Osteocyte (in vitro differentiated cells): ENCODE measurements at regions not wholly inside any gene's neighbourhood (a gene's known extent, or its start where the extent isn't known, plus 50 kb on each side); places are given as distances from the start of the nearest gene placed in this dataset.
A peak's percentile ranks its signal among the peaks of the same experiment; 100 is the strongest.

ENCODE experiments used
- DNase-seq: peaks from one replicate; pipeline ENCODE4 v3.0.0; 2021; ENCODE audit warnings: mixed read lengths; ENCODE audit not compliant: unreplicated experiment; ENCODE audit errors: extremely low spot score
- H3K27ac Mint-ChIP-seq: one replicate; pipeline ENCODE4 v1.8.0; 2021; ENCODE audit warnings: mild to moderate bottlenecking, mixed read lengths; ENCODE audit not compliant: unreplicated experiment
- H3K27me3 Mint-ChIP-seq: one replicate; pipeline ENCODE4 v1.8.0; 2021; ENCODE audit warnings: mixed read lengths; ENCODE audit not compliant: unreplicated experiment
- H3K36me3 Mint-ChIP-seq: one replicate; pipeline ENCODE4 v1.8.0; 2021; ENCODE audit warnings: mixed read lengths; ENCODE audit not compliant: unreplicated experiment
- H3K4me1 Mint-ChIP-seq: one replicate; pipeline ENCODE4 v1.8.0; 2021; ENCODE audit warnings: mixed read lengths; ENCODE audit not compliant: unreplicated experiment
- H3K4me3 Mint-ChIP-seq: one replicate; pipeline ENCODE4 v1.8.0; 2021; ENCODE audit warnings: mild to moderate bottlenecking, moderate library complexity, mixed read lengths; ENCODE audit not compliant: unreplicated experiment
- H3K9me3 Mint-ChIP-seq: one replicate; pipeline ENCODE4 v1.8.0; 2021; ENCODE audit warnings: mixed read lengths; ENCODE audit not compliant: unreplicated experiment
- TF ChIP-seq, protein P1 (sequence below): fragments of 200-600 bp; sonication (generic); IDR thresholded peaks from 2 replicates; pipeline ENCODE4 v1.5.0; 2021; ENCODE audit warnings: antibody characterized with exemption, mild to moderate bottlenecking, moderate library complexity

DNA sequence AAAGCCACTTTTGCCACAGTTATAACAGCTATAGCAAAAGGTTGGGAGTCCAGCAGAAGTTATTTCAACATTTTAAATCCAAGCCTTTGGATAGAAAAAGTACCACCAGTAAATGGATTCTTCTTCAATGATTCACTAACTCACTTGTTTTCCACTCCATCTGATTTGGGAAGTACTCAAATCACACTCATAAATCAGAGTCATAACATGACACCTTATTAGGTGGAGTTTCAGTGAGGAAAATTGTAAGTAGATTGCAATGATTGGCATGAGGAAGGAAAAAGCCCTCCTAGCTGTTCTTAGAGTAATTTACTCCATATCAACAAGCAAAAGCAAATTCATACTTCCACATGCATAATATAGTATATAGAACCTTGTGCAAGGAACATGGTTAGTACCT, 132.9 kb downstream of the NR4A2 start:
- Mint-ChIP-seq H3K4me1 (no peaks in the 10 kb centered on the region), H3K27ac (no peak overlapping the region), H3K9me3 (no peaks in the 10 kb centered on the region), H3K36me3 (no peaks in the 10 kb centered on the region), H3K4me3 (no peak overlapping the region), H3K27me3 (peaks cover 21% of the 10 kb centered on the region)
- DNase-seq, result no peak
- TF ChIP-seq, protein P1, sequence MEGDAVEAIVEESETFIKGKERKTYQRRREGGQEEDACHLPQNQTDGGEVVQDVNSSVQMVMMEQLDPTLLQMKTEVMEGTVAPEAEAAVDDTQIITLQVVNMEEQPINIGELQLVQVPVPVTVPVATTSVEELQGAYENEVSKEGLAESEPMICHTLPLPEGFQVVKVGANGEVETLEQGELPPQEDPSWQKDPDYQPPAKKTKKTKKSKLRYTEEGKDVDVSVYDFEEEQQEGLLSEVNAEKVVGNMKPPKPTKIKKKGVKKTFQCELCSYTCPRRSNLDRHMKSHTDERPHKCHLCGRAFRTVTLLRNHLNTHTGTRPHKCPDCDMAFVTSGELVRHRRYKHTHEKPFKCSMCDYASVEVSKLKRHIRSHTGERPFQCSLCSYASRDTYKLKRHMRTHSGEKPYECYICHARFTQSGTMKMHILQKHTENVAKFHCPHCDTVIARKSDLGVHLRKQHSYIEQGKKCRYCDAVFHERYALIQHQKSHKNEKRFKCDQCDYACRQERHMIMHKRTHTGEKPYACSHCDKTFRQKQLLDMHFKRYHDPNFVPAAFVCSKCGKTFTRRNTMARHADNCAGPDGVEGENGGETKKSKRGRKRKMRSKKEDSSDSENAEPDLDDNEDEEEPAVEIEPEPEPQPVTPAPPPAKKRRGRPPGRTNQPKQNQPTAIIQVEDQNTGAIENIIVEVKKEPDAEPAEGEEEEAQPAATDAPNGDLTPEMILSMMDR, result no peak

DNA sequence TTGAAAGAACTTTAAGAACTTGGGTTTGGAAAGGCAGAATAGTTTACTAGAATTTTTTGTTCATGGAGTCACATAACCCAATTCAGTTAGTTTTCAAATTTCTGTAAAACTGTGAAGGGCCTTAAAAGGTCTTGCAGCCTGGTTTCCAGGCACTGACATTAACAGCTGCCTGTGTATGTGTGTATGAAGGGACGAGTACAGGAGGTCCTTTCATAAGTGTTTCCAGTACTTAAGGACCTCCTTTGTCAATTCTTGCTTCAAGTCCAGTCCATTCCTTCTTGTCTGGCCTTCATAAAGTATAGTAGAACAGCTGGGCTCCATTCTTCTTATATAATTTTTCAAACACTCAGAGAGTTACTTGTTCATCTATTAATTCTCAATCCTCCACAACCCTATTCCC, 136.5 kb downstream of the NR4A2 start:
- Mint-ChIP-seq H3K4me1 (no peaks in the 10 kb centered on the region), H3K4me3 (no peak overlapping the region), H3K27ac (no peak overlapping the region), H3K9me3 (no peaks in the 10 kb centered on the region), H3K27me3 (peaks cover 9% of the 10 kb centered on the region), H3K36me3 (no peaks in the 10 kb centered on the region)
- TF ChIP-seq, protein P1, result no peak
- DNase-seq, result no peak

- H3K4me3 Mint-ChIP-seq, result no peak overlapping the region
- H3K4me1 Mint-ChIP-seq, result no peaks in the 10 kb centered on the region
- H3K36me3 Mint-ChIP-seq, result no peaks in the 10 kb centered on the region
- no peak for DNase-seq
- TF ChIP-seq, protein P1, result peak; percentile 45
- no peaks in the 10 kb centered on the region for H3K9me3 Mint-ChIP-seq
- H3K27me3 Mint-ChIP-seq, result no peaks in the 10 kb centered on the region
- no peak overlapping the region for H3K27ac Mint-ChIP-seq
Measured at GRCh38 chr2:156192468-156192867, 140.1 kb downstream of the NR4A2 start.

GRCh38 chr2:156191527-156191926, 141.0 kb downstream of the NR4A2 start:
- no peaks in the 10 kb centered on the region for H3K9me3 Mint-ChIP-seq
- no peak overlapping the region for H3K4me3 Mint-ChIP-seq
- DNase-seq, result no peak
- H3K27ac Mint-ChIP-seq, result no peak overlapping the region
- TF ChIP-seq, protein P1, result no peak
- no peaks in the 10 kb centered on the region for H3K27me3 Mint-ChIP-seq
- no peaks in the 10 kb centered on the region for H3K4me1 Mint-ChIP-seq
- H3K36me3 Mint-ChIP-seq, result no peaks in the 10 kb centered on the region

GRCh38 chr2:156190517-156190916, 142.0 kb downstream of the NR4A2 start:
- H3K4me1 Mint-ChIP-seq, result no peaks in the 10 kb centered on the region
- H3K27me3 Mint-ChIP-seq, result no peaks in the 10 kb centered on the region
- DNase-seq, result no peak
- TF ChIP-seq, protein P1, result no peak
- H3K9me3 Mint-ChIP-seq, result no peaks in the 10 kb centered on the region
- H3K27ac Mint-ChIP-seq, result no peak overlapping the region
- H3K36me3 Mint-ChIP-seq, result no peaks in the 10 kb centered on the region
- H3K4me3 Mint-ChIP-seq, result no peak overlapping the region
